ENCODE measurements at regions not wholly inside any gene's neighbourhood (a gene's known extent, or its start where the extent isn't known, plus 50 kb on each side); places are given as distances from the start of the nearest gene placed in this dataset.

DNA sequence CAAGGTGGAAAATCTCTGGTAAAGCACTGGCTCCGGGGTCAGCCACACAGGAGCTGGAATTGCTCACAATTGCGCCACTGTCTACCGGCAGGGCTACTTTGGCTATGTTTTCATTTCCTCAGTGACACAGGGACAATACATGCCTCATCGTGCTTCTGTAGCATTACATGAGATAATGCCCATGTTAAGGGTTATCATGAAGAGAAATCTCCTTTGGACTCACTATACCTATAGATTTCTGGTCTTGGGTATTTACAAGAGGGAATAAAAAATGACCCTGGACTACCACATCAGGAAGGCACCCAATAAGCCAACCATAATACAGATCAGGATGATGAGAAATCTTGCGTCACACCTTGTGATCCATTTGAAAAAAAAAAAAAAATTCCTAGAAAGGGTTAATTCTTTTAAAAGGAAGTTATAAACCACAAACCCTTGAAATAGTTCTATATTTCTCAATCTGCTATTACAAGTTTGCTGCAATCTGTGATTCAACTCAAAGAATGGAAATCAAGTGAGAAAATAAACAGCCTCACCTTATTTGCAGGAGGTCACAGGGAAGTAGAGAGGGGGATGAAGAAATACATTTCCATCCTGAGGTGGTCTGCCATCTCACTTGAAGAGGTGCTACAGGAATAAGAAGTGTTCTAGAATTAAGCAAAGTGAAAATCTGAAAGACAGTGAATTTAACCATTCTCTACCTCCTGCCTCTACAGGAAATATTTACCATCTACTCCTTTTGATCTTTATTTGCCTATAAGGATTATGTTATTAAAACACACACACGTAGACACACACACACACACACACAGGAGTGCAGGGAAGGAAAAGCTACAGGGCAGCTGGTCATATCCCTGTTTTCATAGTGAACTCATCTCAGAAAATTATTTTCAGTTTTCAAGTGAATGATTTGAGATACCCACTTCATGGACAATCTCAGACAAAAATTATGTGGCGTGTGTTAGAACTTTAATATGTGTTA is 231.3 kb upstream of the CELF2 start:
- TF ChIP-seq, protein P1, sequence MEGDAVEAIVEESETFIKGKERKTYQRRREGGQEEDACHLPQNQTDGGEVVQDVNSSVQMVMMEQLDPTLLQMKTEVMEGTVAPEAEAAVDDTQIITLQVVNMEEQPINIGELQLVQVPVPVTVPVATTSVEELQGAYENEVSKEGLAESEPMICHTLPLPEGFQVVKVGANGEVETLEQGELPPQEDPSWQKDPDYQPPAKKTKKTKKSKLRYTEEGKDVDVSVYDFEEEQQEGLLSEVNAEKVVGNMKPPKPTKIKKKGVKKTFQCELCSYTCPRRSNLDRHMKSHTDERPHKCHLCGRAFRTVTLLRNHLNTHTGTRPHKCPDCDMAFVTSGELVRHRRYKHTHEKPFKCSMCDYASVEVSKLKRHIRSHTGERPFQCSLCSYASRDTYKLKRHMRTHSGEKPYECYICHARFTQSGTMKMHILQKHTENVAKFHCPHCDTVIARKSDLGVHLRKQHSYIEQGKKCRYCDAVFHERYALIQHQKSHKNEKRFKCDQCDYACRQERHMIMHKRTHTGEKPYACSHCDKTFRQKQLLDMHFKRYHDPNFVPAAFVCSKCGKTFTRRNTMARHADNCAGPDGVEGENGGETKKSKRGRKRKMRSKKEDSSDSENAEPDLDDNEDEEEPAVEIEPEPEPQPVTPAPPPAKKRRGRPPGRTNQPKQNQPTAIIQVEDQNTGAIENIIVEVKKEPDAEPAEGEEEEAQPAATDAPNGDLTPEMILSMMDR (IDR thresholded peaks at IDR 0.05; ENCODE audit: poor library complexity) = no peak
- no peak for TF ChIP-seq EZH2 (IDR thresholded peaks at IDR 0.05; ENCODE audit: borderline replicate concordance)
